DOHH2 (cell line): ENCODE measurements at regions not wholly inside any gene's neighbourhood (a gene's known extent, or its start where the extent isn't known, plus 50 kb on each side); places are given as distances from the start of the nearest gene placed in this dataset.

Experiments
- CTCF ChIP-seq: fragments of 200-600 bp; sonication (generic); IDR thresholded peaks from one replicate; pipeline ENCODE4 v1.5.1; 2014; ENCODE audit warnings: antibody characterized with exemption, mild to moderate bottlenecking, low read depth, low read length; ENCODE audit not compliant: poor library complexity, severe bottlenecking
- EZH2phosphoT487 ChIP-seq: fragments of 200-600 bp; sonication (generic); IDR thresholded peaks from 2 replicates; pipeline ENCODE4 v1.6.1; 2017; ENCODE audit warnings: borderline replicate concordance, mild to moderate bottlenecking, antibody characterized with exemption, low read length, moderate library complexity, mixed read lengths

- TF ChIP-seq CTCF (no peak), EZH2phosphoT487 (no peak)
Measured at GRCh38 chr10:62577666-62578291, 203.6 kb downstream of the ZNF365 start.
